GM18951 (cell line): ENCODE measurements at regions not wholly inside any gene's neighbourhood (a gene's known extent, or its start where the extent isn't known, plus 50 kb on each side); places are given as distances from the start of the nearest gene placed in this dataset.

ENCODE experiments used
- POLR2A ChIP-seq: IDR thresholded peaks from 4 replicates; pipeline ENCODE4 v1.6.1; 2011; ENCODE audit warnings: mild to moderate bottlenecking; ENCODE audit not compliant: insufficient read length, insufficient read depth; ENCODE audit errors: extremely low read depth
- in situ Hi-C: fragments of 300-500 bp; cut with MboI; formaldehyde crosslinking; loops from one replicate; pipeline ENCODE4 v1.12.0; 2022; ENCODE audit warnings: low sequenced_read_pairs, mixed read lengths, inconsistent platforms; ENCODE audit not compliant: unreplicated experiment

- no peak for TF ChIP-seq POLR2A
- in situ Hi-C loops, result no loop called here
These were observed 311.8 kb downstream of the TOX3 start for GRCh38 chr16:52235186-52235585.

- TF ChIP-seq POLR2A, result no peak
- in situ Hi-C loops, result no loop called here
These were observed 312.3 kb downstream of the TOX3 start for GRCh38 chr16:52234626-52235025.

- in situ Hi-C loops, result no loop called here
- TF ChIP-seq POLR2A, result no peak
These were observed 317.5 kb downstream of the TOX3 start for GRCh38 chr16:52229471-52229870.

- in situ Hi-C loops, result no loop called here
- no peak for TF ChIP-seq POLR2A
These were observed 319.1 kb downstream of the TOX3 start for GRCh38 chr16:52227851-52228250.

- no peak for TF ChIP-seq POLR2A
- in situ Hi-C loops, result no loop called here
These were observed 334.1 kb downstream of the TOX3 start for GRCh38 chr16:52212841-52213240.

- no peak for TF ChIP-seq POLR2A
- in situ Hi-C loops, result no loop called here
These were observed 337.7 kb downstream of the TOX3 start for GRCh38 chr16:52209227-52209626.

GRCh38 chr16:52203096-52203495, 343.8 kb downstream of the TOX3 start:
- in situ Hi-C loops, result no loop called here
- no peak for TF ChIP-seq POLR2A

- TF ChIP-seq POLR2A, result no peak
- in situ Hi-C loops, result loop anchor here (25.0 kb wide), 1 partner anchor 719 kb away; no protein-coding TSS in a partner anchor
These were observed 353.5 kb downstream of the TOX3 start for GRCh38 chr16:52193441-52193840.

GRCh38 chr16:52191531-52192134, 355.3 kb downstream of the TOX3 start:
- in situ Hi-C loops, result loop anchor here (25.0 kb wide), 1 partner anchor 721 kb away; no protein-coding TSS in a partner anchor
- no peak for TF ChIP-seq POLR2A

GRCh38 chr16:52184336-52184735, 362.6 kb downstream of the TOX3 start:
- in situ Hi-C loops, result loop anchor here (25.0 kb wide), 1 partner anchor 728 kb away; no protein-coding TSS in a partner anchor
- no peak for TF ChIP-seq POLR2A

- in situ Hi-C loops, result loop anchor here (25.0 kb wide), 1 partner anchor 729 kb away; no protein-coding TSS in a partner anchor
- TF ChIP-seq POLR2A, result no peak
These were observed 364.1 kb downstream of the TOX3 start for GRCh38 chr16:52182840-52183239.

GRCh38 chr16:52174168-52174567, 372.8 kb downstream of the TOX3 start:
- no peak for TF ChIP-seq POLR2A
- in situ Hi-C loops, result no loop called here

GRCh38 chr16:52171481-52171880, 375.5 kb downstream of the TOX3 start:
- in situ Hi-C loops, result no loop called here
- TF ChIP-seq POLR2A, result no peak

GRCh38 chr16:52167328-52167727, 379.6 kb downstream of the TOX3 start:
- in situ Hi-C loops, result no loop called here
- TF ChIP-seq POLR2A, result no peak
